ENCODE measurements at regions not wholly inside any gene's neighbourhood (a gene's known extent, or its start where the extent isn't known, plus 50 kb on each side); places are given as distances from the start of the nearest gene placed in this dataset.

DNA sequence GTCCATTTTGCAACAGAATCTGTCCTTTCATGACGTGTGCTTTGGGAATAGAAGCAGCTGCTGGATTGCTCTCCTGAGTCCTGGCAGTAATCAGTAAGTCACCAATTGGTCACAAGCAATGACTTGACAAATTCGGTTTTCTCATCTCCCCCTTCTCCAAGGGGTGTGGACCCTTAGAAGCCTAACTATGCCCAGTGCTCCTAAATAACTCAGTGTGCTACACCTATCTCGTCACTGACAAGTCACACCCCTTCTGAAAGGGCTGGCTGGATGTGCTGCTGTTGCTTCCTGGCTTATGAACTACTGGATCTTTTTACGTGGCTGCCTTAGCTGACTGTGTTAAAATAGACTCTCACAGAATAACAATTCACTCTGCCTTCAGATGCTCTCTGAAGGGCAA lies 1351.5 kb downstream of the ZPLD1 start:
- TF ChIP-seq, protein P1, sequence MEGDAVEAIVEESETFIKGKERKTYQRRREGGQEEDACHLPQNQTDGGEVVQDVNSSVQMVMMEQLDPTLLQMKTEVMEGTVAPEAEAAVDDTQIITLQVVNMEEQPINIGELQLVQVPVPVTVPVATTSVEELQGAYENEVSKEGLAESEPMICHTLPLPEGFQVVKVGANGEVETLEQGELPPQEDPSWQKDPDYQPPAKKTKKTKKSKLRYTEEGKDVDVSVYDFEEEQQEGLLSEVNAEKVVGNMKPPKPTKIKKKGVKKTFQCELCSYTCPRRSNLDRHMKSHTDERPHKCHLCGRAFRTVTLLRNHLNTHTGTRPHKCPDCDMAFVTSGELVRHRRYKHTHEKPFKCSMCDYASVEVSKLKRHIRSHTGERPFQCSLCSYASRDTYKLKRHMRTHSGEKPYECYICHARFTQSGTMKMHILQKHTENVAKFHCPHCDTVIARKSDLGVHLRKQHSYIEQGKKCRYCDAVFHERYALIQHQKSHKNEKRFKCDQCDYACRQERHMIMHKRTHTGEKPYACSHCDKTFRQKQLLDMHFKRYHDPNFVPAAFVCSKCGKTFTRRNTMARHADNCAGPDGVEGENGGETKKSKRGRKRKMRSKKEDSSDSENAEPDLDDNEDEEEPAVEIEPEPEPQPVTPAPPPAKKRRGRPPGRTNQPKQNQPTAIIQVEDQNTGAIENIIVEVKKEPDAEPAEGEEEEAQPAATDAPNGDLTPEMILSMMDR (IDR thresholded peaks at IDR 0.05), result no peak
- TF ChIP-seq POLR2A (IDR thresholded peaks at IDR 0.05; ENCODE audit: low read depth) (no peak), EP300 (IDR thresholded peaks at IDR 0.05) (no peak), POLR2AphosphoS5 (IDR thresholded peaks at IDR 0.05) (no peak)
